HT1080 (cell line): ENCODE measurements at regions not wholly inside any gene's neighbourhood (a gene's known extent, or its start where the extent isn't known, plus 50 kb on each side); places are given as distances from the start of the nearest gene placed in this dataset.
"Not testable (repeated sequence)": the region's sequence is repeated elsewhere in the genome, so short reads cannot be mapped to it uniquely, and the experiment has no call there.

ENCODE experiments used
- DNase-seq: peaks from one replicate; pipeline ENCODE4 v3.0.0-alpha.2; 2015; ENCODE audit warnings: low read depth

DNA sequence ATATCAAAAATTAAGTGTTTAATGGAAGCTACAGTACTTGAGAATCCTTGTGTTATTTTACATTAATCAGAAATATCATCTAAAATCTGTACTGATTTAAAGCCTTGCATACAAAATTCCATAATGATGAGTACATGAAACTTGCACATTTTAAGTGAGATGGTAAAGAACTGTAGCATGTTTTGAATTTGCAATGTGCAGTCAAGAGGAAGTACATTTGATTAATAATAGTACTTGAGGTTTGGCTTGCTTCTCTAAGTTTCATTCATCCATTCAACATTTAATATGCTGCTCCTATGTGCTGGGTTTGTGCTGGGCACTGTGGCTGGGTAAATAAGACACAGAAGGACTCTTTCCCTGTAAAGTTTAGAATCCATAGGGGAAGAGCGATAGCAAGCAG is 332.3 kb downstream of the CNTN3 start:
- no peak for DNase-seq

DNA sequence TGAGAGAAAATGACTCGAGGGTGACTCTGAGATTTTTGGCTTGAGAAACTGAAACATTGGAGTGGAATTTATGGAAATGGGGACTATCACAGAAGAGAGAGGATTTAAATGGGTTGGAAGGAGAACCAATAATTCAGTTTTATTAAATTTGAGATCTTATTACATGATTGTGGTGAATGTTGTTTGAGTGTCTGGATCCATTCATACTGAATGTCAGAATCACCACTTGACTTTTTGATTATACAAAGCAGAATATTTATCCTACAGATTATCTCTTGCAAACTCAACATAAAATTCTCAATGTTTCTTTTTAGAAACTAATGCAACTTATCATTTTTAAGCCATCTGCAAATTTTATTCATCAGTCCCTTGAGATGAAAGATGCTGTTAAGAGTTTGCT is 332.8 kb downstream of the CNTN3 start:
- DNase-seq: no peak

DNA sequence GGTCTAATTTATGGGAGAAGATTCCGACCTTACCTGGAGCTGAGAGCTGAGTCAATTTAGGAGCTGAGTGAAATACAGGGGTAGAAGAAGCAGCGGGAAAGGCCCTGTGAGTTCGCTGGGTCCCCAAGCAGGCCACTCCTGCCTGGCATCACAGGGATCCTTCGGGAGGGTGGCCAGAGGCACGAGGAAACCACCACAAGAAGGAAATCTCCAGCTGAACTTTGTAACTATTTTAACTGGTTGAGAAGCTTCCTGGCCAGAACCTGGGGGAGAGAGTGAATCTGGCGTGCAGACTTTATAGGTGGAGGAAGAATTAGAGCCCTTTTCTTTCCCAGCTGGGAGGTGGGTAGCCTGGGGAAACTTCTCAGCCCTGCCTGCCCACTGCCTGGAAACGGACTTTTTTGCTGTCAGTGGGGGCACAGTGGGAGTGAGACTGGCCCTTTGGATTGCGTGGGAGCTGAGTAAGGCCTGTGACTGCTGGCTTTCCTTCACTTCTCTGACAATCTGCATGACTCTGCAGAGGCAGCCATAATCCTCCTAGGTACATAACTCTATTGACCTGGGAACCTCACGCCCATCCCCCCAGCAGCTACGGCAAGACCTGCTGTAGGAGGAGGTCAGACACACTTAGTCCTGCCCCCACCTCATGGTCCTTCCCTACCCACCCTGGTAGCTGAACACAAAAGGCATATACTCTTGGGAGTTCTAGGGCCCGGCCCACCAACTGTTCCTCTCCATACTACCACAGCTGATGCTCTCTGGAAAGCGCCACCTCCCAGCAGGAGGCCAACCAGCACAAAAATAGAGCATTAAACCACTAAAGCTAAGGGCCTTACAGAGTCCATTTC is 340.7 kb downstream of the CNTN3 start:
- DNase-seq: no peak

DNA sequence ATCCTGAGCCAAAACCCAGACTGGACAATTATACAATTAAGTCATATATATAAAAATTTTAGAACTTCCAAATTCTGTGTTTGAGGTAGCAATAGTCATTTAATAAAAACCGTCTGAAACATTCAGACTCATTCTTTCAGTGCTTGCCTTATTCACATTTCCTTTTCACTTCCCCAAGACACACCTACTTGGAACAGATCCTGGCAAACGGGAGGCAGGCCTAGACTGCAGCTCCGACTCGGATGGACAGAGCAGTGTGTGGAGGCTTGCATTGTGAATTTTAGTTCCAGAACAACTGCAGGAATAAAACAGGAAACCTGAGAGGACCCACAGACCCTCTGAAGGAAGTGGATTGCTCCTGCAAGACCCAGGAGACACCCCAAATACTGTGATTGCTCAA is 341.4 kb downstream of the CNTN3 start:
- no peak for DNase-seq

DNA sequence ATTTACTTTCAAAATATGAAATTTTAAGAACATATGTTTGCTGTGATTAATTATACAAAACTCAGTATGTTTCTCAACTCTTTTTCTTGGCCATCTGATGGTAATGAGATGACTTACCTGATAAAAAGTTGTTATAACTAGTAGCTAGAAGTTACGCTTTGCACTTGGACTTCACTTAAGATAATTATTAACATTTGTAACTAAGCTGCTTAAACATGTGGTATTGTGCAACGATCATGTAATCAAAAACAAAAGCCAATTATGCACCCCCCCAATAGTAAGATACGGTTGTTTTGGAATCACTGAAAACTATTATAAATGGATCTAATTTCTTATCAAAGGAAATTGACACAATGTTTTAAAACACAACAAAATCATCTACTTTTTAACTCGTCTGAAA is 342.9 kb downstream of the CNTN3 start:
- no peak for DNase-seq

DNA sequence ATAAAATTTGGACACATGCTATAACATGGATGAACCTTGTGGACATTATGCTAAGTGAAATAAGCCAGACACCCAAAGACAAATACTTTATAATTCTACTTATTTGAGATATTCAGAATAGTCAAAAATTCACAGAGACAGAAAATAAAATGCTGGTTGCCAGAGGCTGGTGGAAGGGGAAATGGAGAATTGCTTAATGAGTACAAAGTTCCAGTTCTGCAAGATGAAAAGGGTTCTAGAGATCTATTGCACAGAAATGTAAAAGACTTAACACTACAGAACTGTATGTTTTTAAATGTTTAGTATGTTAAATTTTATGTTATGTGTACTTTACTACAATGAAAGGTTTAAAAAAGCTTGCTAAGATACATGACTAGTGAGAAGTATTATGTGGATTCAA is 344.8 kb downstream of the CNTN3 start:
- DNase-seq: no peak

DNA sequence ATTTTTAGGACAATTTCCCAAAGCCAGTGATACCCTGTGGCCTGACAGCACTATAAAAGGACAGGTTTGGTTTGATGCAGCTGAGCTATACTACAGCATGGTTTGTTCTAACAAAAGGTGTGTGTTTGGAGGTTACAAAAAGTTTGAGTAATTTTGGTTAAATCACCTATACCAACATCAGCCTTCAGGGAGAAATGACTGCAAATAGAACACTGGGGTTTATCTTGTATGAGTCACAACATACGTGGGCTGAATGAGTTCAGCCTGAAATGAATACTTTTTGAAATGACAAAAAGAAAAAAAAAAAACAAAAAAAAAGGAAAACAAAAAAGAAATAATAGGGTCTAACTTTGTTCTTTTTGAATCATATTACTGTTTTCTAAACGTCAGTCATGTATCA is 345.7 kb downstream of the CNTN3 start:
- peak; percentile 23 for DNase-seq

DNA sequence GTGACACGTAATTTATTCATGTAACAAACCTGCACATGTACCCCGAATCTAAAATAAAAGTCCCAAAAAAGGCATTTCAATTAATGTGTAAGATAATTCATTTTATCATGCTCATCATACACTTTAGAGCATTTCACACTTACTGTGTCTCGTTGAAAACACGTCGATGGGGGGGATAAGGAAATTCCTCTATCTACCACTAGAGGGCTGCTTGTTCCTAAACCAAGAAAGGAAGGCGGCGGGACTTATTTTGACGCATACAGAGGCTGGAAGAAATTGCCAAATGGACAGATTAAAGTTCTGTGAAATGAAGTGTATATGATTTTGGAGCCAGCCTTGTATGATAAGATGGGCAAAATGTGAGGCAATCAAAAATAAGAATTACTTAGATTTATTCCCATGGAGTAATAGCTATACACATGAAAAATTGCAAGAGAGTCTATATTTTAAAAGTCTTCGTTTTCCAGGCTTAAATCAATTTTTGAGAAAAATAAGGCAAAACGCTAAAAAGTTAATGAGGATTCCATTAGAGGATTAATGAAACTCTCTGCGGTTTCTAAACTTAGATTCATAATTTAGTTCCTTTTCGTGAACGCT is 346.8 kb downstream of the CNTN3 start:
- peak; percentile 24 for DNase-seq

DNA sequence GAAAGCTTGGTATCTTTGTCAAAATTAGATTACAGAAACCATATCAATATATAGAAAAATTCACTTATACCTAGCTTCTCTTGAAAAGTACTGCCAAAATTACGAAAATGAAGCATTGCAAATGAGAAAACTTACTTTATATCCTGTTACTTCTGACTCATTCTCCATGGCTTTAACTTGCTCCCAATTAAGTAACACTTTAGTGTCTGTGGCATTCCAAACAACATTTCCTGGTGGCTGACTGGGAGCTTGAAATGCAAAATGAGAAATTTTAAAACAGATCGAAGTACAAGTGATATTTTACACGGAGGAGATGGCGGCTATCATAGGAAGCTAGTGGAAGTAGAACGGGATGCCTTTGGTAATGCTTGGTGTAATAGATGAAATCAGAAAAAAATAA is 347.3 kb downstream of the CNTN3 start:
- no peak for DNase-seq

DNA sequence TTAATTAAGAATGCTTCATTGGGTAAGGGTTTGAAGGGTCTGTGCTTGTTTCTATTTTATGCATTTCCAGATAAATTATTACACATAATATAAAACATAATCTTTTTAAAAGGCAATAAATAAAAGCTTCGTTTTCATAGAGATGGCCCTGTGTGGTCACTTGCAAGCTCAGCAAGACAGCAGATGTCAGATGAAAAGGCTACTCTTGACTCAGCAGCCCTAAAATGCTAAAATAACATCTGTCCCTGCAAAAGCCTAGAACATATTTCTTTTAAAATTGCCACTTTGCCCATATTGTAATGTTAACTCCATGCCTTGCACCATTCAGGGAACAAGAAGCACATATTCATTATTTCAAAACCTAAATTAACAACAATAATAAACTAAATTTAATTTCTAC is 349.4 kb downstream of the CNTN3 start:
- no peak for DNase-seq

DNA sequence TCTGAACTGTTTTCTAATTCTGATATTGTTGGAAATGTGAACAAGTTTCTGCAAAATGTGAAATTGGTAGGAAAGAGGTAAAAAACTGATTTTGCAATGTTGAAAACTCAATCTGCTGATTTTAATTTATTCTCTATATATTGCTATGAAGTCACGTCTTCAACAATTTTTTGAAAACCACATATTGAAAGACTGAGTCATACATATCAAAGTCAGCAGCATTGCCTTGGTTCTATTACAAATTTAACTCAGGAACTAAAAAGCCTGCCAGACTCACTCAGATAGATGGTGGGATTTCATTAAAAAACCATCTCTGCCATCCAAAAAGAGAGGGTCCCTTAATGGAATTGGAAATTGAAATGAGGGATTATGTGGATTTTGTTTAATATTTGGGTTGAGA is 351.4 kb downstream of the CNTN3 start:
- DNase-seq: peak; percentile 20

DNA sequence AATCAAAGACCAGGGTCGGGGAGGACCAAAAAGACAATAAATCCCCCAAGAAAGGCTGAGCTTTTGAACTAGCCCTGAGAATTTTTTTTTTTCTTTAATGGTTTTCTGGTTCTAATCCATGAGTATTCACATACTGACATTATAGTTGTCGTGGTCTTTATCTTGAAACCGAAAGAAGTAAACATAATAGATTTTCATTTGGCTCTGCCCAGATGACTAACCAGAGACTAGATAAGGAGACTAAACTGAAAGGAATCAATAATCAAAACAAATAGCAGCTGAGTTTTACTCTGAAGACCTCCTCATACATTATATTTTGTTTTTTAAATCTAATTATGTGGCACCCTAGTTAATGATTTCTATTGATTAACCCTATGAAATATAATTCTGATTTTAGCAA is 381.4 kb downstream of the CNTN3 start:
- no peak for DNase-seq

DNA sequence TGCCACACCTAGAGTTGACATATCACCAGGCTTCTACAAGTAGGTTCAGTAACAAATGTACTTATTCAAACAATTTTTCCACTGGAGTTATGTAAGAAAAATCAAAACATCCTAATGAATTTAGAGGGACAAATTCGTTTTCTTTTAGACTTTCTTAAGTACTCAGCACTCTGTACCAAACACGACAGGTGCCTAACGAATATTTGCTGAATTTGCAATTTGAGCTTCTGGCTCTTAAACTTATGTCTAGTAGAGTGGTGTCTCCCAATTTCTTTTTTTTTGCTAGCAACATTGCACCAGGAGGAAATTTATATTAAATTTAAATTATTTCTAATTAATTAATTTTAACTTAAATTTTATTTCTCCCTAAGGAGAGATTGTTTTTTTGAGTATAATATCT is 397.0 kb downstream of the CNTN3 start:
- no peak for DNase-seq

DNA sequence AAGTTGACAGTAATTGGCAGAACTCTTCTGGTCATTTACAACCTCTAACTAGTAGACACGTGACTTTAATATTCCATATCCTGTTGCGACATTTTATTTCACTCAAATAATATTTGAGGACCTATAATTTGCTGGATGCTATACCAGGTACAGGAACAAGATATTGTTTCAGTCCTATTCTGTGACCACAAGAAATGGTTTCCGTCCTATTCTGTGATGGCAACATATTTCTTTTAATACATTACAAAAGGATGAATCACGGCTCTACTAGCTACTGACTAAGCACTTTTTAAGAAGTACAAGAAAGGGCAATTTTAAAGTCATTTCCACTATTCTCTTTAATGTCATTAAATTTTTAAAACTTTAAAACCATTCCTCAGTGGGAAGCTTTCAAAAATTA is 400.2 kb downstream of the CNTN3 start:
- DNase-seq: peak; percentile 54

DNA sequence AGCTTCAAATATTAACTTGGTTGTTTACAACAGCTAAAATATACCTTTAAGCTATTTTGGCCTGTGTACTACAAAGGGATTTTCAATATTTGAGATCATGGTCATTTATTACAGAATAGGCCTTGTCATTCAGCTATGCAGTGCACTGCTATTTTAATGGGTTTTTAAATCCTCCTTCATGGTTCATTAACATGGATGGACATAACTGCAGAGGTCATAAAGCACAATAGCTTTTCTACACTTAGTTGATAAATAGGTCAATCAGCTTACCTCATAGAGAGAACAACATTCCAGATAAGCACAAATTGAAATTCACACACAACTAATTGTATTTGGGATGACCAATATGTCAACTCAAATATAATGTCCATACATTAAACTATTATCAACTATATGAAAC is 403.7 kb downstream of the CNTN3 start:
- no peak for DNase-seq

DNA sequence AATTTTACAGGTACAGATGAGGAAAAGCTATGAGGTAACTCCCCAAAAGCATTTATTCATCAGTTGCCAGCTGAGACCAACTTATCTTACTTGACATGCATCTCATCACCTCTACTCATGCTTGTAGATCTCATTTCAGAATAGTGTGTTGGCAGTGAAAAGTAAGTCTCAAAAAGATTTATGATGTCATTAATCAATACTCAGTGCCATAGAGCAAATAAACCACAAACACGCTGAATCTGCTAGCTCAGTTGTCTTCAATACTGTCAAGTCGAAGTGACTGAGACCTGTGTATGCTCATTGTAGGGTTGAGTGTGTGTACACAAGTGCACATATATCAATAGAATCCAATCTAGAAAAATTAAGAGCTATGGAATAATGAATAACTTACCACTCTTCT is 413.5 kb downstream of the CNTN3 start:
- DNase-seq: no peak

DNA sequence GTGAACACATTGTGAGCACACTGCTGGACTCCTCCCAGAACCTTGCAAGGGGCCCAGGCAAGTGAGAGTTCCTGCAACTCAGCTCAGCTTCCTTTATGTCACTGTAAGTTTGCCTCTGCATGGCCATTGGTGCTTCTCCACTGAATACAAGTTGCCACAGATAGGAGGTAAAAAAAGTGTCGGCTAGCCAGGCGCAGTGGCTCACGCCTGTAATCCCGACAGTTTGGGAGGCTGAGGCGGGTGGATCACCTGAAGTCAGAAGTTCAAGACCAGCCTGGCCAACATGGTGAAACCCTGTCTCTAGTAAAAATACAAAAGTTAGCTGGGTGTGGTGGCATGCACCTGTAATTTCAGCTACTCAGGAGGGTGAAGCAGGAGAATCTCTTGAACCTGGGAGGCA is 435.8 kb downstream of the CNTN3 start:
- not testable (repeated sequence) for DNase-seq

DNA sequence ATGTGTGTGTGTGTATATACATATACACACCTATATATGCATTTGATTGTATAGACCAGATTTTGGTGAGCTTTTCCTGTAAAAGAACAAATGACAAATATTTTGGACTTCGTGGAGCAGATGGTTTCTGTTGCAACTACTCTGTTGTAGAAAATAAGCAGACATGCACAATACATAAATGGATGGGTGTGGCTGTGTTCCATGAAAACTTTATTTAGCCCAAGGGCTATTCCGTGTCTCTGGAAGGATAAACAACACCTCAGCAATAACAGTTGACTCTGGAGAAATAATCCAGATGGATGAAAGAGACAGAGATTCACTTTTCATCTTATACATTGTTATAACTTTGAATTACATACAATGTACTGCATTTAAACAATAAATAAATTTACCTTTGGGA is 441.4 kb downstream of the CNTN3 start:
- no peak for DNase-seq

DNA sequence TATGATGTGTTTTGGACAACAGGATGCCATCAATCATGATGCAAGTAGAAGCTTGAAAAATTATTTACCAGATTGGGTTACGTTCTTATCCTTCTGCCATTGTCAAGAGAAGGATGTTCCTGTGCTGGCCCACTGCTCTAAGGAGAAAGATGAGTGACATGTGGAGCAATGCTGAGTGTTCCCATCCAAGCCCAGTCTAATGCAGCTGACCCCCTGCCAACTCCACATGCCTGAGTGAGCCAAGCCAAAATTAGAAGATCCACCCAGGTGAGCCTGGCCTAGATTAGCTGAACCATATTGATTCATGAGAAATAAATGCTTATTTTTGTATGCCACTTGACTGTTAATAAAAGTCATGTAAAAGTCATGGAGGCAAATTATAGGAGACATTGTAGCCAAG is 446.5 kb downstream of the CNTN3 start:
- DNase-seq: no peak

DNA sequence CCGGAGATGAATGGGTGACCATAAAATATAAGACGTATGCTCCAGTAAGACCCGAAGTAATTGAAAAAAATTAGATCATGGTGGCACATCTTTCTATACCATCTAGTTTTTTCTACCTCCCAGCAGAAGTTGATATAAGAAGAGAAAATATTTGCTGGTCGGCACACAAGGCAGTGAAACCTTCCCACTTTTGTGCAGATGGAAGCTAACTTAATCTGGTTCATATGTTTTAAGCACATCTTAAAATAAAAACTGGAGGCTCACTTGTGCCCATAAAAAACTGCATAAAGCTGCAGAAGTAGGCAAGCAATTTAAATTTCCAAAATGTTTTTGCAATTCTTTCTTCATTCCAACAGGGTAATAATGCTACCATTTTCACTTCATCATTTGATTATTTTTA is 449.2 kb downstream of the CNTN3 start:
- DNase-seq: no peak

DNA sequence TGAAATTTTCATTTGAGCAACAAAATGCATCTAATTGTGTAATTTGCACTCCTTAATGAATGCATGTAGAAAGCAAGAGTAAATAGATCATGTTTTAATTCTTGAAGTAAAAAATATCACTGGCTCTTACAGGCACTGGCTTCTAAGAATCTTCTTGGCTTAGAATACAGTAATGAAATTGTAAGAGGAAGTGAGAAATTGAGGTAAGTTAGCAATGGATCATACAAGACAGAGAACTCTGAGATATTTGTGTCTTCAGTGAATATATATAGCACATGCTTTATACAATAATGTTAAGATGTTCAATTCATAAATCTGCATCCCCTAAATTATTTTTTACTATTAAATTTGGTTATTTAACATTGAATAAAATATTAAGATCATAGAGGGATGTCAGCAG is 465.0 kb downstream of the CNTN3 start:
- no peak for DNase-seq

DNA sequence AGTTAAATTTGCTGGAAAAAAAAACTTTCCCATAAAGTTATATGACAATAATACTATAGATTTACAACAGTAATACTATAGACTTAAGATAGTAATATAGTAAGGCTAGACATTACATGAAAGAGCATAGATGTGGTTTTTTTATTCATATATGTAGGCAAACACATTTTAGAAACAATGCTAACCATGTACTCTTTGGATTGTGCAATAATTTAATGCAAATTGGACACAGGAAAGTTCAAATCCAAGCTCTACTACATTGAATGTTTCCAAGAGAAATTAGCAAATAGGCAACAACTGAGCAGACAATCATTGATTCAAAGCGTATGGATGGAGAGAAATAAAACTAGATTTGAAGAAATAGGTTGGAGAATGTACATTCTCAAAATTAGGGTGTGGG is 469.2 kb downstream of the CNTN3 start:
- no peak for DNase-seq

DNA sequence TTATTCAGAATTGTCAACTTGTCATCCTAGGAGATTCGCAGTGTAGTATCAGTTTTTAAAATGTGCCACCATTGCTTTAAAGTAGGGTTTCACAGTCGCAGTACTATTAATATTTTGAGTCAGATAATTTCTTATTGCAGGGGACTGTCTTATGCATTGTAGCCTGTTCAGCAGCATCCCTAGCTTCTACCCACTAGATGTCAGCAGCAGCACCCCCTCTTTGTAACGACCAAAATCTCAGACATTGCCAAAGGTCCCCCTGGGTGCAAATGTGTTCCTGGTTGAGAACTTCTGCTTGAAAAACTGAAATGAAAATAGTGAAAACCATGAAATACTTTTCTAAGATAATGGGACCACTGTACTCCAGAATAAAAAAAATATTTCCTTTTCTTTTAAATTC is 474.8 kb downstream of the CNTN3 start:
- DNase-seq: peak; percentile 11
